ENCODE measurements at regions not wholly inside any gene's neighbourhood (a gene's known extent, or its start where the extent isn't known, plus 50 kb on each side); places are given as distances from the start of the nearest gene placed in this dataset.
"Not testable (repeated sequence)": the region's sequence is repeated elsewhere in the genome, so short reads cannot be mapped to it uniquely, and the experiment has no call there.

DNA sequence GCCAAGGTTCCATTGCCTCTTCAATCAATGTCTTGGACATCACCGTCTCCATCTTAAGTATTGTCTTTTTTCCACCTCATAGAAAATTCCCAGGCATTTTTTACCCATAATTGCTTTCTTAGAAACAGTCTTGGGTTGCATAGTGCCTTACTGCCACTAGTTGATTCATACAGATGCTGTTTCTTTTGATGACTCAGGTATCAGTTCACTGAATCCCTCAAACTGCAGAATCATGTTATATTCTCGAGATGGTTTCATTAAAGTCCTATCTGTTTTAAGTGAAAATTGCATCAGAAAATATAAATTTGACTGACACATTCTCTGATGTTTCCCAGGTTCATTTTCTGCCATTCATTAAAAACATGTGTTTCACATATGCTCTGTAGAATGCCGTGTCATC lies 1489.1 kb downstream of the BRINP3 start:
- DNase-seq, result no peak

DNA sequence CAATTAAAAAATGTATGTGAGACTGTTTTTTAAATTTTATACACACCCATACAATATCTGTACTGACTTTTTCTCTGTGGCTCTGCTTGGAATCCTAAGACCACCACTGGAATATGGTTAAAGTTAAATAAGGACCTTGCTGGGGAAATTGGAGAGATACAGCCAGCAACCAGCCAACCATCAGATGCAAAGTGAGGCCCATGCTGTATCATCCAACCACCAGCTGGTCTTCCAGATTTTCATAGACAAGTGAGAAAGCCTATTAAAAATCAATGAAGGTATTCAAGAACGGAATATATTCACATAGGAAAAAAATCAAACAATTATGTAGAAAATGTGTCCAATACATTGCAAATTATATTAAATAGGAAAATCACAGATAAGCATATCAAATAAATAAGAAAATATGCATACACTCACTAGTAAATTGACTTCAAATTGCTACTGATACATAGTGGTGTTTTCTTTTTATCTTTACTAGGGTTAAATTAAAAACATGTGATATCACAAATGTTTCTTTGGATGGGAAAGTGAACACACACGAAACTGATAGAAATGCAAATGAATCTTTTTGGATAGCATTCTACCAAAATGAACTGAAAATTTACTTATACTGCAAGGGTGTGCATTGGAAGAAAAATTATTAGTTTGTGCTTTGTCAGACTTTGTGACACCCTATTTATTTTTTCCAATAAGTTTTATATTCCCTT lies 1486.3 kb downstream of the BRINP3 start:
- no peak for DNase-seq

DNA sequence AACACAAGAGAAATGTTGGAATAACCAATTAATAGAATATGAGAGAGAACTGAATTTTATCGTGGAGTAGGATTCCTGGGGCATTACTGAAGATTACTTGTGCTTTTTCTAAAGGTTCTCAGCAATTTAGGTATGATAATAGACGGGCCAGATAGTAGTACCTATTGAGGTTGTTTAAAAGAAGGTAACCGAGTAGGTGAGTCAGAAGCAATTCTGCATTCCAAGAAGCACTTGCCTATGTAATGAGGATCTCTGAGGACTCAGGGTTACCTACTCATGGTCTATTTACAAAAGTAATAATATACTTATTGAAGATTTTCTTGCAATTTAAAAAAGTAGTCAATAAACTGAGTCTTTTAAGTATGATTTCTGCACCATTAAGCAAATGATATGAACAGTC lies 1469.8 kb downstream of the BRINP3 start:
- DNase-seq, result no peak

DNA sequence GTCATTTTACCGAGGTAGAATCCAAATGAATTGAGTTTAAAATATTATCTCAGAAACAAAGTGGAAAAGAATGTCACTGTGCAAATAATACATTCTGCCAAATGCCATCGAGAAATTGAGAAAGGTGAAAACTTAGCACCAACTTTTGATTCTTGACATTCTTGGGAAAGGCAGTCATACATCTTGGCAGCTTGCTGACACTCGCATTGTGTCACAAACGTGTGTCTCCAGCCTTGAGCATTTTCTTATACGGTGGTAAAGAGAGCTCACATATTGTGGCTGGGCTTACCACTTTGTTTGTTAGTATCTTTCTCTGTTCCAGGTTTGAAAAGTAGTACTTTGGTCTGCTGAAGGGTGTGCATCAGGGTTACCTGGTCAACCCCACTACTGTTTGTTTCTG lies 1456.1 kb downstream of the BRINP3 start:
- no peak for DNase-seq

DNA sequence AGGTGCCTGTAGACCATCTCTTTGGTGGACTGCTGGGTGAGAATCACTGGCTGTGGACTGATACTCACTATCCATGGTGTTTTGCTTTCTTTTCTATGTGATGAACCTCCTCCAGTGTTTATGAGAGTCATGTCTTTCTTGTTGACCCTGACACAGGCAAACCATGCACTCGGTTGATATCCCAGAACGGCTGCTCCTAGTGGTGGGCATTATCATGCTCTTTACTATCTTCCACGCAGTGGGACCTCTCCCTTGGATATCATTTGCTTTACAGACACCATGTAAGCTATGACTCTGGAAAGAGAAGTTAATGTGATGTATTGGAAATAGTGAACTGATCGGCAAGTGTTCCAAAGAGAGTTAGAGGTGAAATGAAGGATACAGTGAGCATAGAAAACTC lies 1455.6 kb downstream of the BRINP3 start:
- no peak for DNase-seq

DNA sequence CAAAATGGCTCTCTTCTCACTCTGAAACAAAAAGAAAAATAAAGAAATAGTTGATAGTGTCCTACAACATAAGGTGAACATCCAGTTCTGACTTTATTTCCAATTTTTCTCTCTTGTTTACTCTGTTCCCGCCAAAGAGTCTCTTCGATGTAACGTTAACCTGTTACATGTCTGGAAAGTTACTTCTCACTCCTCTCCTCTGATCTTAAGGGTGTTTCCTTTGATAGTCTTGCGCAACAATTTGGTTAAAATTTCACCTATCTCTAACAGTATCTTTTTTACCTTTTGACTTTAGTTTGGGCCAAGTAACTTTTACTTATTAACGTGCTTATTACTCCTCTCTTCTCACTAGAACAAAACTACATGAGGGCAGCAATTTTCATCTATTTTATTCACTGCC lies 1450.2 kb downstream of the BRINP3 start:
- DNase-seq, result no peak

DNA sequence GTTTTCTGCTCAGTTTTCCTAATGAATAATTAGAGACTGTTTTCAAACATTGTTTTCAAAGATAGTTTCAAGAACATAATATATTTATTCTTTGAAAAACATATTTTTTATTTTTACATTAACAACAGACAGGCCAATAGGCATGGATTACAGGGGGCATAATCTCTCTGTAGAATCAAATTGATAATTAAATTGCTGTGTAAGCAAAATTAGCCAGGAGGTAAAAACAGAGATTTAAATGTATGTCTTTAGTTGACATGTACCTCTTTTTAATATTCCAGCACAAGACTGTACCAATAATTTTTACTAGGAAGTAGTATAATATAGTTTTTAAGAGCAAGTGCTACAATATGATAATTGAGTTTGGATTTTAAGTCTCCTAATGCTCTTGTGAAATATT lies 1444.5 kb downstream of the BRINP3 start:
- DNase-seq, result no peak

DNA sequence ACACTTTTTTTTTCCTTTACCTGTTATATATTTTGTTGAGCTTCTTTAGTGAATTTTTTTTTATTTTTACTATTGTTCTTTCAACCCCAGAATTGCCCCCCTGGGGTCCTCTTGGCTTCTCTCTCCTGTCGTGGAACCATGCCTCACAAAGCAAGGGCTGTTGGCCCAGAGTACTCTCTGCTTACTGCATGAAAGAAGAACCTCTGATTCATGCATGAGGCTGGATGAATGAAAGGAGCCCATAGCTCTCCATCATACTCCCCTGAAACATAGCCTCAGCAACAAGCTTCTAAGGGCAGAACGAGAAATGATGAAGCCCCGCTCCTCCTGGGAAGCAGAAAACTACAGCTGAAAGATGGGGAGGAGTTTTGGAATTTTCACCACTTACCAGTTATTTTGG lies 1441.0 kb downstream of the BRINP3 start:
- DNase-seq, result no peak

DNA sequence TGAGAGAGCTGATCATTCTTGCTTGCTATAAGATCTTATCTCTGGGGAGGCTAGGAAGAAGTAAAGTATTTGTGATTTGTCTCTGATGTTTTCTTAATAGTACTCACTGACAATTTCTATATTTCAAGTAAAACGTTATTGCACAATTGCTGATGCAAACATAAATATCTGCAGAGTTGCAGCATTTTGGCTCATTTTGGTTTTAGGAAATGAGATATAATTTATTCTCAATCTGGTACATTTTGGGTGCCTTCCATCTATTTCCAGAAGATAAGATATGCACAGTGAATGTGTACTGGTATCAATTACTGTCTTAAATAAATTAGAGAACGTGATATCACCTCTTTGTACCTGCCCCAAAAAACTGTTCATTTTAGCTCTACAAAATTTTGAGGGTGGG lies 1431.5 kb downstream of the BRINP3 start:
- DNase-seq, result no peak

DNA sequence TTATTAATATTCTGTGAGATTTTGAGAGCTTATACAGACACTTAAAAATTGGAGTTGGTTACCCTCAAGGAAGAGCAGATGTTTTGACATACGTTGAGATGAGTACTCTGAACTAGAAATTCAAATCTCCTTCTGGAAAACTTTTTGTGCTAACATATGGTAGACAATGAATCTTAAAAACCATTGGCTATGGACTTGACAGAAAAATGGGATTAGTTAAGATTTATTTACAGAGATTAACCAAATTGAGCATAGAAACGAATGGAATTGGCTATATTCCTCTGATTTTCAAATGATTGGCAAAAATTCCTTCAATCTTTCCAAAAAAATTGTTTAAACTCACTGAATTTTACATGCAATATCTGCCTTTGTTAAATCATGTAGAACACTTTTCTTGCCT lies 1392.9 kb downstream of the BRINP3 start:
- DNase-seq, result no peak

DNA sequence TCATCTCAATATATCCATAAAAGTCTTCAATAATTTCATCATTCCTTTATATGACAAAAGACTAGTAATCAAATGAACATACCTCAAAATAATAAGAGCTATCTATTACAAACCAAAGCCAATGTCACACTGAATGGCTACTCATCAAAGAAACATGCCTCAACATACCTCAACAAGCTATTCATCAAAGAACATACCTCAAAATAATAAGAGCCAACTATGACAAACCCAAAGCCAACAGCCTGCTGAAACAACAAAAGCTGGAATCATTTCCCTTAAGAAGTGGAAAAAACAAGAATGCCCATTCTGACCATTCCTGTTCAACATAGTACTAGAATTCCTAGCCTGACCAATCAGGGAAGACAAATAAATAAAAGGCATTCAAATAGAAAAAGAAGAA lies 1373.7 kb downstream of the BRINP3 start:
- no peak for DNase-seq

DNA sequence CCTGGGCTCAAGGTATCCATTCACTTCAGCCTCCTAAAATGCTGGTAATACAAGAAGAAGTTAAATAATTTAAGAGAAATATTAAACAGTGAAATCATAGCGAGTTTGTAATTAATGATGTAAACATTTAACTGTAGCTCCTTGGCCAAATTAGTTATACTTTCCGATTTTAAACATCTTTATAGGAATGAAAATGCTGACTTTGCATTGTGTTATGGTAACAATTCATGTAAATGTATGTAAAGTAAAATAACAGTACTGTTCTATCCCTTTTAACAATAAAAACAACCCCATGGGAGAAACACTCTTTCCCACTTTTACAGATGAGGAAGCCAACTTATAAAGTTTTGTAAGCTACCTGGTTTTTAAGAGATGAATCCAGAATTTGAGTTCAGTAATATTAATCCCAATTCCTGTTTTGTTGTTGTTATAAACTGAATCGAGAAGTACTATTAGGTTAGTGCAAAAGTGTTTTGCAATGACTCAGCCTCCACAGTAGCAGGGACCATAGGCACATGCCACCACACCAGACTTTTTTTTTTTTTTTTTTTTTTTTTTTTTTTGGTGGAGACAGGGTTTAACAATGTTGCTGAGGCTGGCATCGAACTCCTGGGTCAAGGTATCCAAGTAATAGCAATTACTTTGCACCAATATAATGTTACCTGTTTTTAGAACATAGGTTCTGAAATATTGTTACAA lies 1360.4 kb downstream of the BRINP3 start:
- no peak for DNase-seq

DNA sequence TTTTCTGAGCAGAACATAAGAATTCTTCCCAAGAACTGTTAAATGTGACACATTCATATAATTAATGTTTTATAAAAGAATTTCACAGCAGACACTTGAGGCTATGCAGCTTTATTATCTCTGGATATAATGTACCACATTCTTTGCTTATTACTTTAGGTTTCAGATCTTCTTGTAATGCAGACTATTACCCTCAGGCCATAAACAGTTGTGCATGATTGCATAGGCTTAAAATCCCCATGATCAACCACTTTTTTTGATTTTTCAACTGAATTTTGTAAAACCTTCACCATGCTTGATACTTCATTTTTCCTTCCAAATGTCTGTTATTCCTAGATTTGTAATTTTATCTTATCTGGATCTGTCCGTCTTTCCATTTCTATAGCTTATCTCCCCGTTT lies 1355.7 kb downstream of the BRINP3 start:
- DNase-seq, result no peak

DNA sequence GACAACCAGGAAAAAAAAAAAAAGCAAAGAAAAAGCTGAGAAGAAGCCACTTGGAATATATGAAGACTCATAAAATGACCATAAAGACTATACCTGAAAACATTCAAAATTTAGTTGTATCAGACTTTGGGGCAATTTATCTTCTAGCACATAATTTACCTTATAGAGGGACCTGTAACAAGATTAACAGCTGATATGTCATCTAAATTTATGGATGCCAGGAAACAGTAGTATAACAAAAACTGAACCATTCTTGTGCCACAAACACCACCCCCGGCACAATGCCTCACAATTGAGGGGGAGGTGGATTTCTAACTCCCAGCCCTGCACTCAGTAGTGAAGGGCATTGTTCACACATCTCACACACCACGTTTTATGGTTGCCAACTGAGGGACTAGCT lies 1352.0 kb downstream of the BRINP3 start:
- no peak for DNase-seq

DNA sequence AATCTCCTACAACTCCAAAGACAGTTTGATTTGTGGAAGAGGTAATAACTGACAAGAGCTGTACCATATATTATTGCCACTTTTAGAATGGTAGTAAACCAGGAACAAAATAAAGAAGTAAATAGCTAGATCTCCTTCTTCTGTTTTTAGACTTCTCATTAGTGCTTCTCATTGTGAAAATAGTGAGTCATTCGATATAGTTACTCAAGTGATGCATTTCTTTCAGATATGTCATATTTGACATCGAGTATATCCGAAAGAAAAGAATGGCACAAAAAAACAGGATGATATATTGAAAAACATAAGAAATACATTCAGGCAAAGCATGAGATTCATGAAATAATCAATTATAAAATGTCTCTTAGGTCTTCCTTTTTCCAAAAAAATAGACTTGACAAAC lies 1346.1 kb downstream of the BRINP3 start:
- no peak for DNase-seq

DNA sequence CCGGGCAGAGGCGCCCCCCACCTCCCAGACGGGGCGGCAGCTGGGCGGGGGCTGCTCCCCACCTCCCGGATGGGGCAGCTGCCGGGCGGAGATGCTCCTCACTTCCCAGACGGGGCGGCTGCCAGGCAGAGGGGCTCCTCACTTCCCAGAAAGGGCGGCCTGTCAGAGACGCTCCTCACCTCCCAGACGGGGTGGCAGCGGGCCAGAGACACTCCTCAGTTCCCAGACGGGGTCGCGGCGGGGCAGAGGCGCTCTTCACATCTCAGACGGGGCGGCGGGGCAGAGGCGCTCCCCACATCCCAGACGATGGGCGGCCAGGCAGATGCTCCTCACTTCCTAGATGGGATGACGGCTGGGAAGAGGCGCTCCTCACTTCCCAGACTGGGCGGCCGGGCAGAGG lies 1337.9 kb downstream of the BRINP3 start:
- DNase-seq, result not testable (repeated sequence)

DNA sequence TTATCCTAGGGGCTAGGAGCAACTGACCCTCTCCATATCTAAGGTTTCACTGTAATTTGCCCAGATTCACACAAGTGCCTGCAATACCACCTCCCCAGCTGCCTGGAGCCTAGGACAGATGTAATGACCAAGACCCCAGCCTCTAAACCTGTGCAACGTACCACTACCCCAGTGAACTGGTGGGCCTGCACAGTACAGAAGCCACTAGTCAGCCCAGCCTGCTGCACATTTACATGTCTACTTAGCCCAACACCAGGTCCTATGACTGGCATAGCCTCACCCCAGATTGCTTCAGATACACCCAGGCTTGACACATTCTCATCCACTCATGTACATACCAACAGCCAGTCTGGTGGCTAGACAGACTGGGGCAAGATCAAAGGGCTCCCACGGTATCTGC lies 1336.6 kb downstream of the BRINP3 start:
- no peak for DNase-seq

DNA sequence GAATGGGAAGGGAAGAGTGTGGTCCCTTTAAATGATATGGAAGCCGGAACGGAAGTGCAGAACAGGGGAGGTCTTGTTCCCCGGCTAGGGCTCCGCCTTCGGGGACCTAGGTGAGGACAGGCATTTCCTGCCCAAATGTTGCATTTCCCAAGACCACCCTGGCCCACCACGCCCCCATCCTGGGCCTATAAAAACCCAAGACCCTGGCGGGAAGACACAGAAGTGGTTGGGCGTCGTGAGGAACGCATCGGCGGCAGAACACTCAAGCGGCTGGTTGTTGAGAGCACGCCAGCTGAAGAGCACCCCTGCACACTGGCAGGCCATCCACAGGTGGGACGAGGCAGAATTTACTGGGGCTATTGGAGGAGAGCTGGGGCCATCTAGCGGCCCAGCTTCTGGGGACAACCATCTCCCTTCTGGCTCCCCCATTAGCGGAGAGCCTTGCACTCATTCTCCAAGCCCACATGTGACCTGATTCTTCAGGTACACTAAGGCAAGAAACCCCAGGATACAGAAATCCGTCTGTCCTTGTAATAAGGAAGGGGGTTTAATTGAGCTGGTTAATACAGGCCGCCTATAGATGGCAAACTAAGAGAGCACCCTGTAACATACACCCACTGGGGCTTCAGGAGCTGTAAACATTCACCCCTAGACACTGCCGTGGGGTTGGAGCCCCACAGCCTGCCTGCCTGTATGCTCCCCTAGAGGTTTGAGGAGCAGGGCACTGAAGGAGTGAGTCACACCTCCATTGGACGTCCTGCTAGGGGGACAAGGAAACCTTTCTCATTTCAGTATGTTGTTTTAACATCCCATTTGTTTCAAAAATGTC lies 1327.9 kb downstream of the BRINP3 start:
- no peak for DNase-seq

DNA sequence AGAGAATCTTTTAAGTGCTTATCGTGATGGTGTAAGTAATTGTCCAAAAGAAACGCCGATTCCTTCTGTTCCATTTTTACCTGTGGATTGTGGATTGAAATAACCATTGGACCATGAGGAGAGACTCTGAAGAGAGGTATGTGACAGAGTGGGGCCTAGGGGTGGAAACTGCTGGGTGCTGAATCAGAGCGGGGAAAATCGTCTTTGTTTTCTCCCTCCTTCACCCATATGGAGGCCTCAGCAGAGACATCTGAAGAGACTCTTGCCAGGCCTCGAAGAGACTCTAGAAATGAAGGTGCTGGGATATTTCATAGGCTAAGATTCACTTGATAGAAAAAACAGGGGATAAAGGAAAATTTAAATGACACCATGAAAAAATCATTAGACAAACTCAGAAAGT lies 1327.0 kb downstream of the BRINP3 start:
- DNase-seq, result no peak

DNA sequence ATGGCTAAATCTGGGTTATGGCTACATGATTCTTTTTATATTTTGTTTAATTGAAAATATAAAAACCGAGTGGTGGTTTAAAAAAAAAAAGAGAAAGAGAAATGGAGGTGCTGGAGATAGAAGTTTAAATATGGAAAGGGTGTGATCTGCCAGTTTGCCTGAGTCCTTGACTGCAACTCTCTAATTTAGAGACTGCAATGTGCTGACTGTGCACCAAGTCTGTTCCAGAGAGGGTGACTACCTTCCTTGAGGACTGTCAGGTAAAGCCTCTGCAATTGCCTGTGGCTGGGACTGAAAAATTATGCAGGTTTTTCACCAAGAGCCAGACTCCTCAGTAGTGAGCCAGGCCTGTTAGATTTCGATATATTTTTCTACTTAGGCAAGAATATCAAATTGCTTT lies 1326.3 kb downstream of the BRINP3 start:
- no peak for DNase-seq

DNA sequence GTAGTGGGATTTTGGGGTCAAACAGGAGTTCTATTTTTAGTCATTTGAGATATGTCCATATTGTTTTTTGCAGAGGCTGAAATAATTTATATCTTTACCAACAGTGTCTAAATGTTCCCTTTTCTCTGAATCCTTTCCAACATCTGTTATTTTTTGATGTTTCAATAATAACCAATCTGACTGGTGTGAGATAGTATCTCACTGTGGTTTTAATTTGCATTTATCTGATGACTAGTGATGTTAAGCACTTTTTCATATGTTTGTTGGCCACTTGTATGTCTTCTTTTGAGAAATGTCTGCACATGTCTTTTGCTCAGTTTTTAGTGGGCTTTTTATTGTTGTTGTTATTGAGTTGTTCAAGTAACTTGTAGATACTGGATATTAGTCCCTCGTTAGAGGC lies 1325.0 kb downstream of the BRINP3 start:
- DNase-seq, result no peak

DNA sequence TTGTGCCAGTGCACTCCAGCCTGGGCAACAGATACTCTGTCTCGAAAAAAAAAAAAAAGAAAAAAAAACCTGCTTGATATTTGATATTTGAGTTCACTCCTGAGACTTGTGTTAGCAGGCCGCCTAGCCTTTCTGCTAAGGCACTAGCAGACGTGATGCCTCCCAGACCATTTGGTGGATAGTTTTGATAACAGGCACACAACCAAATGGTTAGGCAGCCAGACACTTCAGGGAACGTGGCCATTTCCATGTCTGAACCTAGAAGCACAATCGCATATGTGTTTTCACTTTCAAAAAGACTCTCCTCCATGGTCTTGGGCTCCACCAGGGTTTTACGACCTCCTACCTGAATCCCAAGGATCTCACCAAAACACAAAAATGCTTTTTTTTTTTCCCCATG lies 1319.5 kb downstream of the BRINP3 start:
- no peak for DNase-seq

DNA sequence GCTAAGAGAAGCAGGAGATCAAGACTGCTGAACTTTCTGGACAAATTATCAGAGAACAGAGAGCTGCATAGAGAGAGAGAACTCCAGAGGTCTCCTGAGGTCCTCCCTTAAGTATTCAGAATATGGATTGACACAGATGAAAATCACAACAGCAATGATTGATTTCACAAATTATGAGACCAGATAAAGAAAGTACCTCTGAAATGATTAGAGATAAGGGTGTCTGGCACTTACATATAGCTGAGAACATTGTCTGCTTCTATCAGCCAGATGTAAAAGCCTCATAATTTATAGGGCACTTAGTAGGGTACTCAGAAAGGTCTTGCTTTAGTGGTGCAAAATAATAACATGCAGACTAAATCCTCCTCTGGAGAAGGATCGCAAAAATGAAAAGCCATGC lies 1301.8 kb downstream of the BRINP3 start:
- DNase-seq, result no peak

DNA sequence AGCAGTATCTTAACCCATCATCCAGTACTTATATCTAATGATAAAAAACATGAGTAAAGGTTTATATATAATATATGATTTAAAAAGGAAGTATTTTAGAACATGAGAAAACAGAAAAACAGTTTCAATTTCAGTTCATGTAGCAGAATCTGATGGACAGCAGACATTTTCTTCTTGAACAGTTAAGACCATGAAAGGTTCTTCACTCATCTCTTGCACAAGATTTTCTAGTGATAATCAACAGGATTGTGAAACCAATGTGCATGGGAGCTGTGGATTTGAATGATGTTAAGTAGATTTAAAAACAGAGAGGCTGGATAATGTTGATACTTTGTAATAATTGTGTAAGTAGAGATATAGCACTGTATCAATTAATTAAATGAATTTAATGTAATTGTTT lies 1297.6 kb downstream of the BRINP3 start:
- no peak for DNase-seq

Measured in CD4-positive, alpha-beta T cell treated with Interleukin-17A for 4 hours (primary cell).